ENCODE measurements at regions not wholly inside any gene's neighbourhood (a gene's known extent, or its start where the extent isn't known, plus 50 kb on each side); places are given as distances from the start of the nearest gene placed in this dataset.
"Not testable (repeated sequence)": the region's sequence is repeated elsewhere in the genome, so short reads cannot be mapped to it uniquely, and the experiment has no call there.

DNA sequence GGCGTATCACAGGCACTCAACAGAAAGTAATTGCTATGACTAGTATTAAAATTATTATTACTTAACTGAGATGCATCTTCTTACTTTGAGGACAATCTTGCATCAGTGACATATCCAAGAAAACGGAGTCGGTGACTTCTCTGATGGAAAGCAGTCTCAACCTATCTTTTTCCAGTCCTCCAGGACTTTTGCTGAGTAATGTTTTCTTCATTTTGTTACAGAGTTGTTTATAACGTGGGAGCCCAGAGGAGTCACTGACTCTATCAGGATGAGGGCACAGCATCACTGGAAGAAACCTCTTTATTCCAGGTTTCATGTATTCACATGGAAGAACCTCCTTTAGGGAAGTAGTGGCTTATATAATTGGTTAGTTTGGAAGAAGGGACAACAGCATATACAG lies 51.5 kb upstream of the MELK start:
- TF ChIP-seq, protein P1, sequence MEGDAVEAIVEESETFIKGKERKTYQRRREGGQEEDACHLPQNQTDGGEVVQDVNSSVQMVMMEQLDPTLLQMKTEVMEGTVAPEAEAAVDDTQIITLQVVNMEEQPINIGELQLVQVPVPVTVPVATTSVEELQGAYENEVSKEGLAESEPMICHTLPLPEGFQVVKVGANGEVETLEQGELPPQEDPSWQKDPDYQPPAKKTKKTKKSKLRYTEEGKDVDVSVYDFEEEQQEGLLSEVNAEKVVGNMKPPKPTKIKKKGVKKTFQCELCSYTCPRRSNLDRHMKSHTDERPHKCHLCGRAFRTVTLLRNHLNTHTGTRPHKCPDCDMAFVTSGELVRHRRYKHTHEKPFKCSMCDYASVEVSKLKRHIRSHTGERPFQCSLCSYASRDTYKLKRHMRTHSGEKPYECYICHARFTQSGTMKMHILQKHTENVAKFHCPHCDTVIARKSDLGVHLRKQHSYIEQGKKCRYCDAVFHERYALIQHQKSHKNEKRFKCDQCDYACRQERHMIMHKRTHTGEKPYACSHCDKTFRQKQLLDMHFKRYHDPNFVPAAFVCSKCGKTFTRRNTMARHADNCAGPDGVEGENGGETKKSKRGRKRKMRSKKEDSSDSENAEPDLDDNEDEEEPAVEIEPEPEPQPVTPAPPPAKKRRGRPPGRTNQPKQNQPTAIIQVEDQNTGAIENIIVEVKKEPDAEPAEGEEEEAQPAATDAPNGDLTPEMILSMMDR (IDR thresholded peaks at IDR 0.05; ENCODE audit: insufficient read depth, low read depth, low read length, missing control alignments), result no peak
- no peak overlapping the region for H3K4me3 ChIP-seq (ENCODE audit: low read length)
- DNase-seq (ENCODE audit: low read depth), result no peak

DNA sequence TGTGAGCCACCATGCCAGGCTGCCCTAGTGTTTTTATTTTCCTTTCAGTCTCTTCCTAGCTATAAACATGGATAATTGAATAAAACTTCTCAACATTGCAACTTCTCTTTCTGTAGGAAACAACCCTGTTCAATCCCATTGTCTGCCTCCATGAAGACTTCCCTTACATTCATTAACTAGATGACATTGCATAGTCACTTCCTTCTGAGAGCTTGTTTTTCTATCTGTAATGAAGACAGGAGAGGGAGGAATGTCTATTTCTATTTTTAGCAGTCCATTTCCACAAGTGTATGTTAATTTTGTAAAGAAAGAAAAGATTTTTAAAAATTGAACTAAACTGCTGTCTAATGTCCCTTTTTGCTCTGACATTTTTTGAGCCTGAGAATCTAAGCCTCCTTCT lies 55.6 kb upstream of the MELK start:
- DNase-seq (ENCODE audit: low read depth), result no peak
- TF ChIP-seq, protein P1 (IDR thresholded peaks at IDR 0.05; ENCODE audit: insufficient read depth, low read depth, low read length, missing control alignments), result no peak

DNA sequence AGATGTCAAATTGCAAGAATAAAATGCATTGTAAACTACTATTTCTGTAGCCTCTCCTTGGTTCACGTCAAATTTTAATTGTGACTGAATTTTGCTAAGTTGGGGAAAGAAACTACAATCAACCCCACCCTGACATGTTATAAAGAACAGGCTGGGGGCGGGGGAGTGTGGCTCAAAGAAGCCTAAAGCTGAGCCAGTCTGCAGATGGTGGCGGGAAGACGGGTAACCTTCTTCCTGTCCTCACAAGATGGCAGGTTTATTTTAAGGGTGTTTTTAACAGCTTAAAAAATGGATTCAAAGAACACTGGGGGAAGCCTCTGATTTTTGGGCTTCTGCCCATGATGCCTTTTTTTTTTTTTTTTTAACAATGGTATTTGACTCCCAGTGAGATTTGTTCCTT lies 68.5 kb upstream of the MELK start:
- no peak overlapping the region for H3K4me3 ChIP-seq (ENCODE audit: low read length)
- TF ChIP-seq, protein P1 (IDR thresholded peaks at IDR 0.05; ENCODE audit: insufficient read depth, low read depth, low read length, missing control alignments), result no peak
- no peak for DNase-seq (ENCODE audit: low read depth)

More for the DNA sequence above, 55.6 kb upstream of the MELK start:
- H3K4me3 ChIP-seq (ENCODE audit: low read length), result no peak overlapping the region

DNA sequence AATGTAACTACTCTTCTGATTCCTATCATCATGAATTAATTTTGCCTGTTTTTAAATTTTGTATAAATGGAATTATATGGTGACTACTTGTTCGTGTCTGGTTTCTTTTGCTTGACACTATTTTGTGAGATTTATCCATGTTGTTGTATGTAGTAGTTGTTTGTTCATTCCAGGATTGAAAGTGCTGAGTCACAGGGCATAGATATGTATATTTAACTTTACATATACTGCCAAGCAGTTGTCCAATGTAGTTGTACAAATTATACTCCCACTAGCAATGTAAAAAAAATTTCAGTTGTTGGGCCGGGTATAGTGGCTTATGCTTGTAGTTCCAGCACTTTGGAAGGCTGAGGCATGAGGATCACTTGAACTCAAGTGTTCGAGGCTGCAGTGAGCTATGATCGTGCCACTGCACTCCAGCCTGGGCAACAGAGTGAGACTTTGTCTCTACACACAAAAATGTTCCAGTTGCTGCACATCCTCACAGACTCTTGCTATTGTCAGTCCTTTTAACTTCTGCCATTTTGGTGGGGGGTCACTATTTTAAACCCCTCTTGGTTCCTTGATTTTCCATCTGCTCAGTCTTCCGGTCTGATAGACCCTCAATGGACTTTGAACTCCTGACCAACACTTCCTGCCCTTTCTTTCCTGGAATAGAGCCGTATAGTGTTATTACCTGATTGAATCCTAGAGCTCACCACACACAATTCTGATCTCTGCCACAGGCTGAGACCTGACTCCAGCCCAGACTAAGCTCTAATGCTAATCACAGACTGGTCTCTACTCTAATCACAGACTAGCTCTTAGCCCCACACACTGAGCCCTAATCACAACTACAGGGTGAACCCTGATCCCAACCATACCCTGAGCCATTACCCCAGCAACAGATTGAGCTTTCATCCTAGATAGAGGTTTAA lies 69.3 kb upstream of the MELK start:
- H3K4me3 ChIP-seq (ENCODE audit: low read length), result no peak overlapping the region
- TF ChIP-seq, protein P1 (IDR thresholded peaks at IDR 0.05; ENCODE audit: insufficient read depth, low read depth, low read length, missing control alignments), result no peak
- DNase-seq (ENCODE audit: low read depth), result no peak

DNA sequence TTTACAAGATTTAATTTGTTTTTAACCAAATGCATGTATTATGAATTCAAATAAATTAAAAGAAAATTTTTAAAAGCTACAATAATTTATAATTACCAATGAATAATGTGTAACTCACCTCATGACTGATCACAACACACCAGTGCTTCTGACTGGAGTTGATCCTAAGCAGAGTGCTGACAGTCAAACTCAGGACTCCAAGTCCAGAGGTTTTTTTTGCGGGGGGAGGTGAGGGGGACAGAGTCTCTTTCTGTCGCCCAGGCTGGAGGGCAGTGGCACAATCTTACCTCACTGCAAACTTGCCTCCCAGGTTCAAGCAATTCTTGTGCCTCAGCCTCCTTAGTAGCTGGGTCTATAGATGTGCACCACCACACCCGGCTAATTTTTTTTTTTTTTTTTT lies 71.0 kb upstream of the MELK start:
- DNase-seq (ENCODE audit: low read depth), result no peak
- H3K4me3 ChIP-seq (ENCODE audit: low read length), result no peak overlapping the region
- TF ChIP-seq, protein P1 (IDR thresholded peaks at IDR 0.05; ENCODE audit: insufficient read depth, low read depth, low read length, missing control alignments), result no peak

DNA sequence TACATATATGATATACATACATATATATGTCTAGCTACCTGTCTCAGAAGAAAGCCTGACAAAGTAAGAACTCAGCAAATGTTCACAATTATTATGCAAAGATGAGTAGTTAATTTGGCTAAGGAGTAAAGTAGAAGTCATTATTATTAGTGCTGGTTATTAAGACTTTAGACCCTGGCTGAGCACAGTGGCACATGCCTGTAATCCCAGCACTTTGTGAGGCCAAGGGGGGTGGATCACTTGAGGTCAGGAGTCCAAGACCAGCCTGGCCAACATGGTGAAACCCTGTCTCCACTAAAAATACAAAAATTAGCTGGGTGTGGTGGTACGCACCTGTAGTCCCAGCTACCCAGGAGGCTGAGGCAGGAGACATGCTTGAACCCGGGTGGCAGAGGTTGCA lies 71.8 kb upstream of the MELK start:
- DNase-seq (ENCODE audit: low read depth); H3K4me3 ChIP-seq (ENCODE audit: low read length): not testable (repeated sequence)

DNA sequence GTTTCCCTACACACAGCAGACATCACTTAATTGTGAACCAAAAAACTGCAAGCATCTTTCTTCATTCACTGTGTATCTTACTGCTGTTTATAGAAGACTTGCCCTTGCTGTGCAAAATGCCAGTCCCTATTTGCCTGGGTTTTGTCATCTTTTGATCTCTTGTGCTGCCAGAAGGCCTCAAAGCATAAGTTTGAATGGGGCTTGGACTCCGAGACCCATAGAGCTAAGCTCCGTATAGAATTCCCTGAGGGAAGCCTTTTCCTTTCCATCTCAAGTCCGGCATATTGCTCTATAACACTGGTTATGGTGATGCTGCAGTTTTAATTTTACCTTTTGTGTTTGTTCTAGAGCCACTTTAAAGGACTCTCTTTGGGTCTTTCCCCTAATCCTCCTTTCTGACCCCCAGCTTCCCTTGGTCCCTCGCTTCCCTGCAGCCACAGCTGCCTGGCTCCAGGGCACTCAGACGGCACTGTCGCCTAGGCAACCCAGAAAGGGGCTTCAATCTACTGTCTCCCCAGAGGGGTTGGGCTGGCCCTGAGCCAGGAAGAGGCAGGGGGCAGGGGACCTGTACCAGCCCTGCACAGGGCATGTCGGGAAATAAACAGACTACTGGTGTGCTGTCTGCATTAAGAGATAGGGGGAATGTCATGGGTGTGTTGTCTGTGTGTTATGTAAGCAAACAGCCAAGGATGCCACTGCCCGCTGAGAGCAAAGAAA lies 73.4 kb upstream of the MELK start:
- TF ChIP-seq, protein P1 (IDR thresholded peaks at IDR 0.05; ENCODE audit: insufficient read depth, low read depth, low read length, missing control alignments), result no peak
- H3K4me3 ChIP-seq (ENCODE audit: low read length), result no peak overlapping the region
- DNase-seq (ENCODE audit: low read depth), result no peak

DNA sequence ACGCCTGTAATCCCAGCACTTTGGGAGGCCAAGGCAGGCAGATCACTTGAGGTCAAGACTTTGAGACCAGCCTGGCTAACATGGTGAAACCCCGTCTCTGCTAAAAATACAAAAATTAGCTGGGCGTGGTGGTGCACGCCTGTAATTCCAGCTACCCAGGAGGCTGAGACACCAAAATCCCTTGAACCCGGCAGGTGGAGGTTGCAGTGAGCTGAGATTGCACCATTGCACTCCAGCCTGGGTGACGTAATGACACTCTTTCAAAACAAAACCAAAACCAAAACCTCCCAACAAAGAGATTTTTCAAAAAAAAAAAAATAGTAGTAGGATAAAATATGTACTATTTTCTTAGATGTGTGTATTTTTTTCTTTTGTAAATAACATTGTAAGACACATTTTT lies 79.1 kb upstream of the MELK start:
- H3K4me3 ChIP-seq (ENCODE audit: low read length); DNase-seq (ENCODE audit: low read depth): not testable (repeated sequence)

All from epithelial cell of esophagus (primary cell).